ENCODE measurements at regions not wholly inside any gene's neighbourhood (a gene's known extent, or its start where the extent isn't known, plus 50 kb on each side); places are given as distances from the start of the nearest gene placed in this dataset.

- TF ChIP-seq CTCF (IDR thresholded peaks at IDR 0.05), result no peak
- no peak for TF ChIP-seq EZH2phosphoT487 (IDR thresholded peaks at IDR 0.05)
Measured at GRCh38 chr5:61231813-61232212, 69.5 kb upstream of the SMIM15 start.
